PFSK-1 (cell line): ENCODE measurements at regions not wholly inside any gene's neighbourhood (a gene's known extent, or its start where the extent isn't known, plus 50 kb on each side); places are given as distances from the start of the nearest gene placed in this dataset.

Source experiments
- FOXP2 ChIP-seq: optimal IDR thresholded peaks from 2 replicates; pipeline ENCODE3; 2011; ENCODE audit warnings: borderline replicate concordance, control low read depth, inconsistent platforms; ENCODE audit not compliant: insufficient read depth; ENCODE audit errors: extremely low read length, extremely low read depth
- POLR2AphosphoS5 ChIP-seq: IDR thresholded peaks from 2 replicates; pipeline ENCODE4 v1.6.1; 2012; ENCODE audit warnings: low read depth, mild to moderate bottlenecking, control low read depth, low read length, moderate library complexity
- REST ChIP-seq, 2 experiments: IDR thresholded peaks; 2 replicates each; pipeline versions ENCODE4 v1.6.1 to v1.8.0; 2011 to 2012; ENCODE audit warnings: low read depth in 2 of 2, low read length in 2 of 2, control low read depth in 1 of 2, inconsistent platforms in 1 of 2, mild to moderate bottlenecking in 1 of 2, moderate library complexity in 1 of 2; ENCODE audit not compliant: insufficient read depth in 1 of 2
- SIN3A ChIP-seq: IDR thresholded peaks from 2 replicates; pipeline ENCODE4 v1.6.1; 2012; ENCODE audit warnings: mild to moderate bottlenecking, low read length, moderate library complexity, borderline replicate concordance; ENCODE audit not compliant: insufficient read depth
- TAF1 ChIP-seq: IDR thresholded peaks from 2 replicates; pipeline ENCODE4 v1.6.1; 2012; ENCODE audit warnings: low read length, control low read depth, borderline replicate concordance; ENCODE audit not compliant: insufficient read depth

GRCh38 chr1:60487565-60488345 is 414.2 kb upstream of the C1orf87 start:
- TF ChIP-seq REST (IDR thresholded peaks at IDR 0.05; ENCODE audit: insufficient read depth in 1 of 2, low read depth in 2 of 2, low read length in 2 of 2) (no peak), FOXP2 (no peak), SIN3A (no peak), POLR2AphosphoS5 (no peak), TAF1 (no peak)

- TF ChIP-seq SIN3A (no peak), POLR2AphosphoS5 (no peak), REST (IDR thresholded peaks at IDR 0.05; ENCODE audit: insufficient read depth in 1 of 2, low read depth in 2 of 2, low read length in 2 of 2) (no peak), FOXP2 (no peak), TAF1 (no peak)
Observed at GRCh38 chr1:60483509-60483908, 409.9 kb upstream of the C1orf87 start.

- TF ChIP-seq POLR2AphosphoS5 (no peak), FOXP2 (no peak), REST (IDR thresholded peaks at IDR 0.05; ENCODE audit: insufficient read depth in 1 of 2, low read depth in 2 of 2, low read length in 2 of 2) (no peak), SIN3A (no peak), TAF1 (no peak)
Observed at GRCh38 chr1:60470246-60470645, 396.7 kb upstream of the C1orf87 start.

GRCh38 chr1:60463786-60464185 is 390.2 kb upstream of the C1orf87 start:
- TF ChIP-seq POLR2AphosphoS5: no peak
- no peak for TF ChIP-seq REST (IDR thresholded peaks at IDR 0.05; ENCODE audit: insufficient read depth in 1 of 2, low read depth in 2 of 2, low read length in 2 of 2)
- no peak for TF ChIP-seq FOXP2
- no peak for TF ChIP-seq TAF1
- TF ChIP-seq SIN3A: no peak

- no peak for TF ChIP-seq SIN3A
- no peak for TF ChIP-seq POLR2AphosphoS5
- TF ChIP-seq REST (IDR thresholded peaks at IDR 0.05; ENCODE audit: insufficient read depth in 1 of 2, low read depth in 2 of 2, low read length in 2 of 2): no peak
- TF ChIP-seq FOXP2: no peak
- no peak for TF ChIP-seq TAF1
Observed at GRCh38 chr1:60463146-60463545, 389.6 kb upstream of the C1orf87 start.
